SK-N-SH (cell line): ENCODE measurements at regions not wholly inside any gene's neighbourhood (a gene's known extent, or its start where the extent isn't known, plus 50 kb on each side); places are given as distances from the start of the nearest gene placed in this dataset.

Source experiments
- CTCF ChIP-seq: fragments of 200-600 bp; sonication (generic); IDR thresholded peaks from 2 replicates; pipeline ENCODE4 v1.6.1; 2017; ENCODE audit warnings: antibody characterized with exemption, mild to moderate bottlenecking, moderate library complexity
- EZH2phosphoT487 ChIP-seq: fragments of 200-600 bp; sonication (generic); IDR thresholded peaks from 2 replicates; pipeline ENCODE4 v1.6.1; 2017; ENCODE audit warnings: low read depth, mixed run types, mild to moderate bottlenecking, antibody characterized with exemption, moderate library complexity, borderline replicate concordance
- JUND ChIP-seq: IDR thresholded peaks from 2 replicates; pipeline ENCODE4 v1.4.0; 2012
- POLR2AphosphoS5 ChIP-seq: IDR thresholded peaks from 2 replicates; pipeline ENCODE4 v1.6.1; 2012; ENCODE audit warnings: low read depth, low read length

- TF ChIP-seq CTCF (no peak), JUND (no peak), EZH2phosphoT487 (no peak), POLR2AphosphoS5 (no peak)
Measured at GRCh38 chr11:19597206-19597605, 115.4 kb upstream of the NAV2 start.
